Colon (tissue), 2 donors: ENCODE measurements at regions not wholly inside any gene's neighbourhood (a gene's known extent, or its start where the extent isn't known, plus 50 kb on each side); places are given as distances from the start of the nearest gene placed in this dataset.

Experiments used
- FAIRE-seq: peaks from 2 replicates; lab custom pipeline; 2012; peaks lifted over from hg19 to GRCh38; lab: Jason Lieb, UNC
- donor health status: control.
- donor health status: control.

DNA sequence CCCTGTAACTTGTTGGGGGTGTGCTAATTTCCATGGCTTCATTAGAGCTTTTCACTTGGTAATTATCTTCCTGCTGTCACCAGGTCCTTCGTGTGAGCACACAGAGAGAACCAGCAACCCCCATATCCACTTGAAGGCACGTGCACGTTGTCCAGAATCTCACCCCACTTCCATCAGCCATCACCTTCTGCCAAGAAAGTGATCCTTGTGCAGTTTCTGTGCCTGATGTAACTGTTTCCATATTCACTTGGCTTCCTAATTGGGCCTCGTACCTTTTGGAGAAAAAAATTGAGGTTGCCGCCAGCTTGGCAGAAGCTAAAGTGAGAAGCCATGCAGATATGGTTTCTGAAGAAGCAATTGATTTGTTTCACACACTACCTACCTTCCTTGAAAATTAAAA lies 153.7 kb upstream of the TSHZ2 start:
- no peak for FAIRE-seq

DNA sequence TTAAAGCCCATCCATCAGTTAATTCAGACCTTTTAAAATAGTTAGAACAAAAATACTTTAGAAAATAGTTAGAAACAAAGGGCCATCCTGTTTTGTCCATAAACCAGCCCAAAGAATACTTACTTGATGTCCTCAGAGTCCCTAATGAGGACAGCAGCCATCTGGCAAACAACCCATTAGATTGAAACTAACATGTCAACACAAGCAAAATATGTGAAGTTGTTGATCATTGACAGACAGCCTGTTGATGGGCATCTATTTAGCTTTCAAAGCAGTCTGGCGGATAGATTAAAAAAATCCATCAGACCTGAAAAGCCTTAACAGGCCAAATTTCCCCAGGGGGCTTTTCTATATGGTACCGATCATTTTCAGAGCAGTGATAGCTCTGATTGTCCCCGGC lies 154.2 kb upstream of the TSHZ2 start:
- no peak for FAIRE-seq

DNA sequence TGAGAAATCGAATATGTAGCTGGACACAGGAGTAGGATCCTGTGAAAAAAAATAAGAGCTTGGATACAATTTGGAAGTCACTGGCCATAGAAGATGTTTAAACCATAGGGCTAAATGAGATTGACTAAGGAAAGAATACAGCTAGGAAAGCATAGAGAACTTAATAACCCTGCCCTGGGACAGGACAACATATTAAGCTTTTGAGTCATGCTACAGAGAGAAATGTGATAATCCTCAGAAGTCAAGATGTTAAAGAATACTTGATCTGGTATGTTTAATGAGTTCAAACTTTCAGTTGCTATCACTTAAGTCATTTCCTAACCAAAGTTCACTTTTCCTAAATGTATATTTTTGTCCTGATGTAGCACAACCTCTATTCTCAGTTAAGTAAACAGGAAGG lies 154.6 kb upstream of the TSHZ2 start:
- no peak for FAIRE-seq

DNA sequence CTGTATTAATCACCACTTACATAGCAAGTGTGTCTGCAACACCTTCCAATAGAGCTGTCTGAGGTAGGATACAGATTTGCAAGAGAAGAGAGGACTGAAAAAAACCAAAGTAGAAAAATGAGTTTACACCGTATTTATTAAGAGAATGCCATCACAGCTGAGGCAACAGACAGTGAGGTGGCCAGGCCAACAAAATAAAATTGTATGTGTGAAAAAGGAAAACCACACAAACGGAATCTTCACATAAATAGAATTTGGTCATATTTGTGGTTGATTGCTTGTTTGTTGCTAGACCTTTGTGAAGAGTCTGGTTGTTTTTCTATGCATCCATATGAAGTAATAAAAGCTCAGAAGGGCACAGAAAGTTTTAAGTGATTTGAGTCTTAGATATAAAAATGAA lies 157.8 kb upstream of the TSHZ2 start:
- FAIRE-seq, result no peak

DNA sequence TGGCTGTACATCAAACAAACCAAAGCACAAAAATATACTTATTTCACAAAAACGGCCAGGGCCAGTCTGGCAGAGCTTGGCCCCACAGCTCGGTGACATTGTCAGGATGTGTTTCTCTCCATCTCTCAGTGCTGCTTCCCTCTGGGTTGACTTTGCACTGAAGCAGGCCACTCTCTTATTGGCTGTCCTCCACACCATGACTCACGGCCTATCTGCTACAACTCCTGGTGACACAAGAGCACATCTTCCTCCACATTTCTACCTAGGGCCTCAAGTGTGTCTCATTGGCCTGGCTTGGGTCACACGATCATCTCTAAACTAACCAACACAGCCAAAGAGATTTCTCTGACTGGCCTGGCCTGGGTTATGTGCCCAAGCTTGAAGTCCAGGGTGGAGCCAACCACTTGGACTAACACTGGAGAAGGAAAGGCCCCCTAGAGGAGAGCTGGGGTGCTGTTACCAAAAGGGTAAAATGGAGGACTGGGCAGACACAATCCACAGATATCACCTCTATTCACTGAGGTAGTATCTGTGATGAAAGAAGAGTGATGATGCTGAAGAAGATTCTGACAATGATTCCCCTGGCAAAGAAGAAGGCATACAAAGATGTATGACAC lies 159.8 kb upstream of the TSHZ2 start:
- FAIRE-seq, result no peak

DNA sequence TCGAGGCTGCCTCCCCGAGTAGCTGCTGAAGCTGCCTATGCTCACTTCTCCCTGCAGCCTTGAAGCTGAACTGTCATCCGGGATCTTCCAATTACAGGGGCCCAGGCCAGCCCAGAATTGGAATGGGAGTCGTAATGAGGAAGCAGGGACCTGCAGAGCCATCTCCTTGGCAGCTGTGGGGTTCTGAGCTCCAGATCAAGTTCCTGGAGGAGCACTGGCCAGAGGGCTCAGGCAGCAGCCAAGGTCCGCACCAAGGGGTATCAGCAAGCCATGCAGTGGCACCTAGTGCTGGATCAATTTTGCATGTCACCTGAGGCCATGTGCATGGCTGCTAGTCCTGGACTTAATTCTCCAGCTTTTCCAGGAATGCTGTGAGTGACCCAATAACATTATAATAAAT lies 163.2 kb upstream of the TSHZ2 start:
- no peak for FAIRE-seq

DNA sequence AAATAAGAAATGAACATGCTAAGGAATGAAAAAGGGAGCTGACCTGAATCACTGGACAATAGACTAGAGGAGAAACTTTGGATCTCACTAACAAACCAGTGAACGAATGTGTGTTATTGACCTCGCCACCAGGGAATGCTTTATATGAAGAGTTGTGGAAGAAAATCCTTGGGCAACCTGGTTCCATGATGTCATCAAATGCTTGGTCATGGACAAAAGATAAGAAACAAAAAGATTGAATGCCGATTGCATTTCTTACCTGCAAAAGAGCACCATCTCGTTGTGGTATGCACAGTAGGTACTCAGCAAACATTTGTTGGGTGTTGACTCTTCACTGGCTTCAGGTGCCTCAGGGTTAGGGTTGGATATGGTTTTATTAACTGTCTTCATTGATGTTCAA lies 165.2 kb upstream of the TSHZ2 start:
- no peak for FAIRE-seq

DNA sequence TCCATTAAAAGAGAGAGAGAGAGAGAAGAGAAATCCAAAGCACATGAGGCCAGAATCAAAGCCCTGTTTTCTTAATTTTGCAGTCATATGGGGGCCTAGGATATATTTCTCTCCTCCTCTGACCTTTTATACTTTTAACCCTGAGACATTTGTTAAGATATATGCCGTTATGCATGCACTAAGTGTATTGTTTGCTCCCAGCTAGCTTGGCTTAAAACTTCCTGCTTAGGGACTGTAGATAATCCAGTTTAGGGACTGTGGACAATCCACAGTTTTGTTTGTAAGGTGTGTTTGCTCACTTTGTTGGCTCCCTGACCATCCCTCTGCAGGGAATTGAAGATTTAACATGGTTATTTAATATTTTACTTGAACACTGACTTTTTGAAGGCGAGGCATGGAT lies 166.3 kb upstream of the TSHZ2 start:
- no peak for FAIRE-seq

DNA sequence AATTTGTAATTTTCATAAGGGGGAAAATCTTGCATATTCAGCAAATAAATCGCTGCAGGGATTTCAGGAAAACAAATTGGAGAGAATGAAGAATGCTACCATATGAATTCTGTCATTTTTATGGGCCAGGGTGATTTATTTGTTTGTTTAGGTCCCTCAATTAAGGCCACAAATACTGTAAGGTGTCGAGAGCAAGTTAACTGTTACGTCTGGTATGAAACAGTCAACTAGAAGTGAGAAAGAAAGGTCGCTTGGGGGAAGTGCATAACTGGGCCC lies 166.9 kb upstream of the TSHZ2 start:
- FAIRE-seq, result no peak

DNA sequence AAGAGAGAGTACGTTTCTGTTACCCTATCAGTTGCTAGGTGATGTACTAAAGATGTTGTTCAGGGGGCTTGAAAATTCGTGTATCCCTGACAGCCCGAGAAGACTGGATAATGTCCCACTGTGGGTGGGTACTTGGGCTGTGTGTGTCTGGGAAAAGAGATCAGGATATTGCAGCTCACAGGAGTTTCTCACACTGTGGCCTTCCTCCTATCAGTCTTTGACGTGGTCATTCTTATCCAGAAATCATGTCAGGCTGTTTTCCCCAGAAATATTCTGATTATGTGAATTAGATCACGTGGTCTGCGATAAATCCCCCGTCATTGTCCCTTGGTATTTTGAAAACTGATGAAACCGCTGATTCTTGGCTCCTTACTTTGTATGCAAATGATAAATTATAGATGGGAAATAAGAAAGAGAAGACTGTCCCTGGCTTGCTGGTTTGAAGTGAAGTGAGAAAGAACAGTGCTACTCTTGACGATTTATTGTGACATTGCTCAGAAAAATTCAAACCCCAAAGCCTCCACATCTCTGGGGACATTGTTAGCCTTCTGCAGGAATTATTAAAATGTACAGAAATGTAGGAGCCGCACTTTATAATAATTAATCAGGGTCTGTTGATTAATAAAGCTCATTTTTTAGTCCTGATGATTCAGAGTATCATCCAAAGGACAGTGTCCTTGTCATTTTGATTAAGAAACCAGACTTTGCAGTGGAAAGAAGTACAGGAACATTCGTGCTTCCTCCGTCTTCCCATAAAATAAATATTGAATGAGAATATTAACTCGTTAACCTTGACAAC lies 167.5 kb upstream of the TSHZ2 start:
- no peak for FAIRE-seq

DNA sequence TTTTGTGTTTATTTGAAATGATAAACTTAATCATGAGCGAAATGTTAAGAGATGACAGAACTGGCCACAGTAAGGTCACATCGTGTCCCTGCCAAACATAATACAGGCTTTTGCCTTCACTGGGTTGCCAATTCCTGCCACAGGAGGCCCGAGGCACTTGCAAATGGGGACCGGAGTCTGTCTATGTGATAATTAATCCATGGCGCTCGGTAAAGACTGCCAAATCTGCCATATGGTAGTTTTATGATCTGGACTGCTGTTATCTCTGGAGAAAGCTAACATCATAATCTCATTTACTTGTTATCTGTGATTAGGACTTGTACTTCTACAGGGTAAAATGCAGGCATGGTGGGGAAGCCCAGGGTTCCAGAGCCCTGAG lies 170.5 kb upstream of the TSHZ2 start:
- no peak for FAIRE-seq

DNA sequence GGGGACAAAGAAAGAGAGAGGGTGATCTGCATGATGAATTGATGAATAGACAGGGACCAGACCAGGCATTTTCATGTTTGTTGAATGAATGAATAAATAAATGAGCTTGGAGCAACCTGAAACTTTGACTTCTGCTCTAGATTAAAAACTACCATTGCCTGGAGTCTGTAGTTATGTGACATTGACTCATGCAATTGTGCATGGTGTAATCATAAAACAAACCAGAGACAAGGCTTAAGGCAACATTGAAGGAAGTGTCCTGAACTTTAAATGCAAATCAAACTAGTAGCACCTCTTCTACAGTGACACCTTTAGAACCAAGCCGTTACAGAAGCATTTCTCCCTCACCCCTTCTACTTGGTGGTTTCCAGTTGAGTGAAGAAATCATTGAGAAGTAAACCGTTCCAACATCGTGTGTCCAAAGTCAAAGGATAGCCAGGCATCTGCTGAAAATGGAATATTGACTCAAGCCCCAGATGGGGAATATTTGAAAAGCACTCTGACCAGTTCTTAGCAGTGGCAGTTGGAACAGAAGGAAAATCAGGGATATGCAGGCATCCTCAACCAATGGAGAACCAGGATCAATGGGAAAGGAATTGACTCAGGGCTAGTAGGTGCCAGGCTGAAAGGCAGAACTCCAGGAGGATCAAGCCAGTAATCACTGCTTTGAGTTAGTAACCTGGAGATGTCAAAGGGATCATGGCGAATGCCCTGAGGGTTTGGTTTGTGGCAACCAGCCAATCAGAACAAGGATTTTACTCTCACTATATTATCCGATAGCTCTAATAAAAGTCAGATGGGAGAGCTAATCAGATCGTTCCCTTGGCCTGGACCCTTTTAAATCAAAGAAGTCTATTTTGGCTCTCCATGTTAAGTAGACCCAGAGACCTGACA lies 171.2 kb upstream of the TSHZ2 start:
- FAIRE-seq, result no peak

DNA sequence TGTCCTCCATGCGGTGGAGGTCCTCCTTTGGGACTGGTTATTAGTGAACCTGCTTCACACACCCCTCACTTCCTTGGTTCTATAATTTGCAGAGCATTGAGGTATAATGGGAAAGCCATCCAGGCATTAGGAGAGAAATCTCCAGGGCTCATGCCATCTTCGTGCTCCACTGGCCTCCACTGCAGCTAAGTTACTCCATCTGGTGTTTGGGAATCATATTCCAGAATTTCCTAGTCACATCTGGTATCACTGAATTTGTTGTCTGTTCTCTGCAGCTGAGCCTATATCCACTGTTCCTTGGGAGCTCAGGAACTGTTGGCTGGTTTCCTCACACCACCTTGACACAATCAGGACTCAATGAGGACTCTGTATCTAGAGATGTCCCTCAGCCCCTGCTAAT lies 173.0 kb upstream of the TSHZ2 start:
- FAIRE-seq, result no peak

DNA sequence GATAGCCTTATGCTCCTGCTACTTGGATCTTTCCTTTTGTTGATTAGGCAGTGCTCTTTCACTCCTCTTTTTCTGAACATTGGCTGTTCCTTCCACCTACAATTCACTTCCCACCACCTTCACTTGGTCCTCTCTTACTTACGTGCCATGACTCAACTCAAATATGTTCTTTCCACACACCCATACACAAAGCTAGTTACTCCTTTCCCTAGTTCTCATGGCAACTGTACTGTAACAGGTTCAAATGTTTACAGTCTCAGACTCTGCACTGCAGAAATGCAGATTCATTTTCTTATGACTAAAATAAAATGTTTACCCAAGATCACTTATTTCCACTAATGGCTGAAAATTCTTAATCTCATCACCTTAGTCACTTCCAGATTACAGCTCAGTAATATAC lies 174.0 kb upstream of the TSHZ2 start:
- FAIRE-seq, result no peak

DNA sequence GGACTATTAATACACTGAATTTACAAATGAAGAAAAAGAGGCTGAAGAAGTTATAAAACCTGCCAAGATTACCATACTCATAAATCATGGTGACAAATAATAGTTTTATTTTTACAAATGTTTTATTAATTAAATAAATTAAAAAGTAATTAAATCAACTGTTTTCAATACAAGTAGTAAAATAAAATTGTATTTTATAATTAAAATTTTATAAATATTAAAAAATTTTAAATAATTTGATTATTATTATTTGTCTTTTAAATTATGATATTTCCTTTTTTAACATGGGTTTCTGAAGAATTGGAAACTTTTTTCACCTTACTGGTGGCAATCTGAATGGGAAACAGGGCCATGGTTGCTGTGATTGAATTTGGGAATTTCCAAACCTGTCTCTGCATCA lies 177.3 kb upstream of the TSHZ2 start:
- peak; percentile 91 for FAIRE-seq

DNA sequence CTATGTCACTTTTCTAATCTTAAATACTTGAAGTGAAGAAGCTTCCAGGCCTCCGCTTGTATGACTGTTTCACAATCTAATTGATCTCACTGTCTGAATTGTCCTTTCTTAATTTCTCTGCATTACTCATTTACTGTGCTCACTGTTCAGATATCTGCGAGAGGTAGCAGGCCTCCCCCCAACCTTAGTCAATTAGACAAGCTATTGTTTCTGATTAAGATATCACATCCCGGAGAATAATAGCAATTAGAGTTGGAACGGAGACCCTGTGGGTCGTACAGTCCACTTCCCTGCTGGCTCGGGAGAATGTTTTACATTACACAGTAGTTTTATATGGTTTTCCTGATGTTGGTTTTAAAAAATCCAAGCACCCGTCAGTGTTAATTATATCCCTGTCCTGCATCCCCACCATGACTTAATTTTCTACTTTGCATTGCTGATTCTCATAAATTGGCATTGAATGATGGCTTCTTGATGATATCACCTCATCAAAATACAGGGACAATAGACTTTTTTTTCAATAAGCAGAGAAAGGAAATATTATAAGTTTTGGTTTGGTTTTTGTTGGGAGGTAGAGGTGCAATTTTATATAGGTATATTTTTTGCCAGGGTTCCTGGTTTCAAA lies 178.7 kb upstream of the TSHZ2 start:
- FAIRE-seq, result no peak

DNA sequence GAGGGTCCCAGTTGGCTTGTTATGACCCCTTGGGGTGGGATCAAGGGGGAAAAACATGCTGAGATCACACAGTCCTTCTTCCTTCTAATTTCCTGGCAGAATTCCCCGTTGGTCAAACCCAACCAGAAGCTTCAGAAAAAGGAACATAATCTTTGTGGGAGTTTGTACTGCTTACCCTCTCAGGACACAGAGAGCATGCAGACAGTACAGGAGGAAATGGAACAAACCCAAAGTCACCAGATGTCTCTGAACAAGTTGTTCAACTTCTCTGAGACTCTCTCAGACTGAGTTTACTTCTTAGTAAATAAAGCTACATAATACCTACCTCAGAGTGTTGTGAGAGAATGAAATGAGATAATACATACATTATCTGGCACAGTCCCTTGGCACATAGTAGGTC lies 181.1 kb upstream of the TSHZ2 start:
- FAIRE-seq, result no peak

DNA sequence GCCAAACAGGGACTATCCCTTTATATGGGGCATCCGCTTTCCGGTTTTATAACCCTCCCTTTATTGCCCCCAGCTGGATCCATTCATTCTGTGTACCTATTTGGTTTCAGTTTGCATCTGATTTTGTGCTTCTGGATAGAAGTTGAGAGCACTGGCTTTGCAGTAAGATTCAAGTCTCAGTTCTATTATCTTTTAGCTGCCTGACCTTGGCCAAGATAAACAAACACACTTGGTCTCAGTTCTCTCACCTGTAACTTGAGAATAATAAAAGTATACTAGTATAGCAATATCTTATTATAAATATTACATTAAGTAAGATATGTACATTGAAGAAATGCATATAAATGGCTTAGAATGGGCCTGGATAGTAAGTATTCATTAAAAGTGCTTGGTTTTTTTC lies 182.4 kb upstream of the TSHZ2 start:
- FAIRE-seq, result no peak

DNA sequence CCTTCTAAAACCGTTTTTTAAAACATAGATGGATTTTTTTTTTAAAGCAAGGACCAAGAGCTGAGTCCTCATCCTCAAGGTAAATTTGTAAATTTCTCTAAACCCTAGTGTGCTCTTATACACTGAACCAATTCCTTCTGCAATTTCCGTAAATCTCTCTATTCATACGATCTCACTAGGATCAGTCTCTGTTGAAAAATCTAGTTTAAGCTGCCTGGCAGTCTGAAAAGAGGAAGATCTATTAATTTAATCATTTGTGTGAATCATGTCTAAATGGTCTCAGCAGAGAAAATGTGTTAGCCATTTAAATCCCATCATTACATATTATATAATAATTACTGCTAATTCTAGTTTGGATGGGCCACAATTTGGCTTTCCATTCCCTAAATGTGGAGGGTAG lies 184.2 kb upstream of the TSHZ2 start:
- FAIRE-seq, result no peak

DNA sequence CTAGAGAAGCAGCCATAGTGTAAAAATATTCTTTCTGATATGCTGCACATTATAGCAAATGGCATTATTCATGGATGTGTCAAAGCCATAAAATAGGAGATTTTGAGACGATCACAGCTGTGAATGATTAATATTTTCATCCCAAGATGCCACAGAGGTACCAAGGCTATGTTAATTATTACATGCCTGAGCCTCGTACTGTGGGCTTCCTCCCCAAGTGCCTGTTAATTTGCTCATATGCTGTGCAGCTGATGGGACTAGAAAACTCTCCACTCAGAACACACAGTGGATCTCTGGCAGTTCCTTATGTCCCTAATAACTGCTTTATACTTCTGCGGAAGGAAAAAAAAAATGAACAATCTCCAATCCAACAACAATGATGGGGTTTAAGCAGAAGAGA lies 184.9 kb upstream of the TSHZ2 start:
- no peak for FAIRE-seq

DNA sequence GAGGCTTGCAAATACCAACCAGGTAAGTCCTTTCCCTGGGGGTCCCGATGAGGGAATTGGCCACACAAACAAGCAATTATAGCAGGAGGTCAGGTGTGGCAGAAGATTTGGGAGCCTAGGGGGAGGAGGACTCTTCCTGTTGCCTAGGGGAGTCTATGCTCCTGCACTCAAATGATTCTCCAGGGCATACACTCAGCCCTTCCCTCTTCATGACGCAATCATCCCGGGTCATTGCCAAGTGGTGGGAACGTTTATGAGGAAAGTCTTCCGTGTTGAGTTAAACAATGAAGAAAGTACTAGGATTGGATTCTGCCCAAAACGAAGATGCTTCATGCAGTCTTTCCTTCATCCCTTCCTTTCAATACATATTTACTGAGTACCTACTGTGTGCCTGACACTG lies 186.5 kb upstream of the TSHZ2 start:
- FAIRE-seq, result no peak

DNA sequence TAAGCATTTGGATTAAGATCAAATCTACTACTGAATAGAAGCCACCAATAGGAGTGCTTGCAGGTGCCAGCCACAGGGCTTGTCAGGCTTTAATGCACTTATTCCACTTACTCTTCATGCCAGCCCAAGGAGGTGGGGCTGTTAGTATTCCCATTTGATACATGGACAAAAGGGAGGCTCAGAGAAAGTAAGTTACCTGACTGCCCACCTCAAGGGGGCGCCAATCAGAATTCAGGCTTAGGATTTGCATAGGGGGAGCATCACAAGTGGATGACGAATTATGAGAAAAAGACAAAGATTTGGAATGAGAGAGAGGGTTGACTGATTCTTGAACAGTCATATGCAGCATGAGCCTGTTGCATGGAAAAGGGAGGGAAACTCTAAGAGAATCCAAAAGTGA lies 188.4 kb upstream of the TSHZ2 start:
- no peak for FAIRE-seq

DNA sequence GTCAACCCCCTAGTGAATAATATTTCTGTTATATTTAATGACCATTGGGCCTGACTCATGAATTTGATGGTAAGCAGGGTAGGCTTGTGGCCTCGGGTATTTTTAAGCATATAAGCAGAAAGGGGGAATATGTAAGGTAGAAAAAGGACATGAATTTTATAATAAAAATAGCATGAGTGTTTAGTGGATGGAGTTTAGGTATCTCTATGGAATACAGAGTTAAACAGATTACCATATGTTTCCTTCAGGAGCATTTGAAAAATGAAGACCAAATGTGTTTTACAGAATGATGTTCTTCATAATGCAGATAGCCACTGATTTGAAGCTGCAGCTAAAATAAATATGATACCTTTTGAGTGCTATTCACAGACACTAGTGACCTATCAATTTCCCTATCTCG lies 191.7 kb upstream of the TSHZ2 start:
- FAIRE-seq, result no peak
